ENCODE measurements at regions not wholly inside any gene's neighbourhood (a gene's known extent, or its start where the extent isn't known, plus 50 kb on each side); places are given as distances from the start of the nearest gene placed in this dataset.

DNA sequence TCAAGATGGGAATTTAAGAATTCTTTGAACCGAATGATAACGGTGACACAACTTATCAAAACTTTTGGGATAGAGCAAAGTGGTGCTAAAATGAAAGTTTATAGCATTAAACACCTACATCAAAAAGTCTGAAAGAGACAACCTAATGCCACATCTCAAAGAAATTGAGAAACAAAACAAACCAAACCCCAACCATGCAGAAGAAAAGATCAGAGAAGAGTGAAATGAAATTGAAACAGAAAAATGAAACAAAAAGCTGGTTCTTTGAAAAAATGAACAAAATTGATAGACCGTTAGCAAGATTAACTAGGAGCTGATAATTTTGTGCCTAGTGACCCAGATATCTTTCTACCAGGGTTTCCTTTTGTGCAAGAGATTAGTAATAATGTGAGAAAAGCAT lies 248.0 kb upstream of the EYS start:
- no TSS peak for BruUV-seq (replicated peaks)
- no peaks in the 10 kb centered on the region for H3K9me3 ChIP-seq (ENCODE audit: low read length)
- POLR2A ChIA-PET (ENCODE audit: unreplicated experiment): no interaction called here

GRCh38 chr6:65948062-65948461 lies 241.0 kb upstream of the EYS start:
- Histone ChIP-seq H4K20me1 (ENCODE audit: low read length) (no peaks in the 10 kb centered on the region), H3F3A (ENCODE audit: low read length, unreplicated experiment) (no peaks in the 10 kb centered on the region), H3K4me3 (ENCODE audit: low read length) (no peak overlapping the region), H3K36me3 (ENCODE audit: low read depth, low read length) (no peaks in the 10 kb centered on the region), H3K4me1 (ENCODE audit: insufficient read depth, low read length) (no peaks in the 10 kb centered on the region), H3K9me3 (ENCODE audit: low read length) (no peaks in the 10 kb centered on the region), H3K27ac (ENCODE audit: low read length) (no peak overlapping the region), H3K9ac (ENCODE audit: low read length) (no peak overlapping the region), H3K4me2 (ENCODE audit: low read length) (no peak overlapping the region), H3K9me2 (replicated peaks; ENCODE audit: low read length) (no peaks in the 10 kb centered on the region), H3K79me2 (ENCODE audit: low read length) (no peaks in the 10 kb centered on the region), H2AFZ (ENCODE audit: low read length) (no peak overlapping the region), H3K27me3 (ENCODE audit: low read length) (no peaks in the 10 kb centered on the region)
- ChIA-PET POLR2A (ENCODE audit: unreplicated experiment) (no interaction called here), CTCF (no interaction called here)
- ATAC-seq (no peak), DNase-seq (no peak)
- intact Hi-C loops (cut with micrococcal nuclease): no loop called here
- BruUV-seq (replicated peaks): no TSS peak
- TF ChIP-seq EZH2 (IDR thresholded peaks at IDR 0.05; ENCODE audit: low read length, unreplicated experiment) (no peak), EZH2phosphoT487 (IDR thresholded peaks at IDR 0.05; ENCODE audit: borderline replicate concordance, low read length) (no peak)
- TF ChIP-seq, protein P1, sequence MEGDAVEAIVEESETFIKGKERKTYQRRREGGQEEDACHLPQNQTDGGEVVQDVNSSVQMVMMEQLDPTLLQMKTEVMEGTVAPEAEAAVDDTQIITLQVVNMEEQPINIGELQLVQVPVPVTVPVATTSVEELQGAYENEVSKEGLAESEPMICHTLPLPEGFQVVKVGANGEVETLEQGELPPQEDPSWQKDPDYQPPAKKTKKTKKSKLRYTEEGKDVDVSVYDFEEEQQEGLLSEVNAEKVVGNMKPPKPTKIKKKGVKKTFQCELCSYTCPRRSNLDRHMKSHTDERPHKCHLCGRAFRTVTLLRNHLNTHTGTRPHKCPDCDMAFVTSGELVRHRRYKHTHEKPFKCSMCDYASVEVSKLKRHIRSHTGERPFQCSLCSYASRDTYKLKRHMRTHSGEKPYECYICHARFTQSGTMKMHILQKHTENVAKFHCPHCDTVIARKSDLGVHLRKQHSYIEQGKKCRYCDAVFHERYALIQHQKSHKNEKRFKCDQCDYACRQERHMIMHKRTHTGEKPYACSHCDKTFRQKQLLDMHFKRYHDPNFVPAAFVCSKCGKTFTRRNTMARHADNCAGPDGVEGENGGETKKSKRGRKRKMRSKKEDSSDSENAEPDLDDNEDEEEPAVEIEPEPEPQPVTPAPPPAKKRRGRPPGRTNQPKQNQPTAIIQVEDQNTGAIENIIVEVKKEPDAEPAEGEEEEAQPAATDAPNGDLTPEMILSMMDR (conservative IDR thresholded peaks at IDR 0.05; ENCODE audit: low read depth, low read length): no peak

More for the DNA sequence above, 248.0 kb upstream of the EYS start:
- DNase-seq: no peak
- no peak for ATAC-seq
- no peaks in the 10 kb centered on the region for H3K36me3 ChIP-seq (ENCODE audit: low read depth, low read length)
- intact Hi-C loops (cut with micrococcal nuclease): no loop called here
- TF ChIP-seq EZH2phosphoT487 (IDR thresholded peaks at IDR 0.05; ENCODE audit: borderline replicate concordance, low read length) (no peak), EZH2 (IDR thresholded peaks at IDR 0.05; ENCODE audit: low read length, unreplicated experiment) (no peak)
- TF ChIP-seq, protein P1 (conservative IDR thresholded peaks at IDR 0.05; ENCODE audit: low read depth, low read length): no peak
- H4K20me1 ChIP-seq (ENCODE audit: low read length): no peaks in the 10 kb centered on the region
- H3K27ac ChIP-seq (ENCODE audit: low read length): no peak overlapping the region
- H3K27me3 ChIP-seq (ENCODE audit: low read length): no peaks in the 10 kb centered on the region
- H3K4me1 ChIP-seq (ENCODE audit: insufficient read depth, low read length): no peaks in the 10 kb centered on the region
- no peak overlapping the region for H3K4me2 ChIP-seq (ENCODE audit: low read length)
- H3K9me2 ChIP-seq (replicated peaks; ENCODE audit: low read length): no peaks in the 10 kb centered on the region
- no peak overlapping the region for H3K4me3 ChIP-seq (ENCODE audit: low read length)
- H2AFZ ChIP-seq (ENCODE audit: low read length): no peak overlapping the region
- no peaks in the 10 kb centered on the region for H3F3A ChIP-seq (ENCODE audit: low read length, unreplicated experiment)
- CTCF ChIA-PET: no interaction called here
- no peaks in the 10 kb centered on the region for H3K79me2 ChIP-seq (ENCODE audit: low read length)
- H3K9ac ChIP-seq (ENCODE audit: low read length): no peak overlapping the region

DNA sequence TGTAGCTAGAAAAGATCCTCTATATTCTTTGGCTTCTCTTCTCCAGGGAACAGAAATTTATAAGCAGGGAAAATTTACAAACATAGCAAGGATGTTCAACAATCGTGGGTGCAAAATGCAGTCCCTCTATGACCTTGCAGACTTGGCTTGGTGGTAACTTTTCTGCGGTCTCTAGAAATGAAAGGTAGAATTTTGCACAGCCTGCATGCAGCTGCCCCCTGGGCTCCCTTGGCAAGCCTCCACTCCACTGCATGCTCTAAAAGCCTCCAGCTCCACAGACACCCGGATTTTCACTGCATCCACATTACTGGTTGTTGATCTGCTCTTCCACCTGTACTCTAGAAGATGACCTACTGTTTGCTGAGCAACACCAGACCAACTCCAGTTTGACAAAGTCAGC lies 236.5 kb upstream of the EYS start:
- no peaks in the 10 kb centered on the region for H3K27me3 ChIP-seq (ENCODE audit: low read length)
- H3K79me2 ChIP-seq (ENCODE audit: low read length): no peaks in the 10 kb centered on the region
- no peak overlapping the region for H3K4me2 ChIP-seq (ENCODE audit: low read length)
- no peak overlapping the region for H3K9ac ChIP-seq (ENCODE audit: low read length)
- H3K9me3 ChIP-seq (ENCODE audit: low read length): no peaks in the 10 kb centered on the region
- H3K4me1 ChIP-seq (ENCODE audit: insufficient read depth, low read length): no peaks in the 10 kb centered on the region
- POLR2A ChIA-PET (ENCODE audit: unreplicated experiment): no interaction called here
- CTCF ChIA-PET: no interaction called here
- H3F3A ChIP-seq (ENCODE audit: low read length, unreplicated experiment): no peaks in the 10 kb centered on the region
- no peaks in the 10 kb centered on the region for H3K9me2 ChIP-seq (replicated peaks; ENCODE audit: low read length)
- no peaks in the 10 kb centered on the region for H4K20me1 ChIP-seq (ENCODE audit: low read length)
- BruUV-seq (replicated peaks): no TSS peak
- H3K27ac ChIP-seq (ENCODE audit: low read length): no peak overlapping the region
- no peak overlapping the region for H2AFZ ChIP-seq (ENCODE audit: low read length)
- DNase-seq (no peak), ATAC-seq (no peak)
- H3K4me3 ChIP-seq (ENCODE audit: low read length): no peak overlapping the region
- intact Hi-C loops (cut with micrococcal nuclease): no loop called here
- TF ChIP-seq EZH2phosphoT487 (IDR thresholded peaks at IDR 0.05; ENCODE audit: borderline replicate concordance, low read length) (no peak), EZH2 (IDR thresholded peaks at IDR 0.05; ENCODE audit: low read length, unreplicated experiment) (no peak)
- TF ChIP-seq, protein P1 (conservative IDR thresholded peaks at IDR 0.05; ENCODE audit: low read depth, low read length): no peak
- H3K36me3 ChIP-seq (ENCODE audit: low read depth, low read length): no peaks in the 10 kb centered on the region
